H9 (cell line): ENCODE measurements at regions not wholly inside any gene's neighbourhood (a gene's known extent, or its start where the extent isn't known, plus 50 kb on each side); places are given as distances from the start of the nearest gene placed in this dataset.

Experiments
- DNase-seq: peaks from one replicate; pipeline ENCODE4 v3.0.0-alpha.2; 2017
- H2AFZ ChIP-seq: one replicate; pipeline ENCODE4 v1.6.1; 2013; ENCODE audit warnings: mild to moderate bottlenecking, low read length, control low read depth, moderate library complexity
- H2AK5ac ChIP-seq: 2 replicates; pipeline ENCODE4 v1.6.1; 2013; ENCODE audit warnings: low read length, control low read depth, mixed read lengths; ENCODE audit not compliant: insufficient read length
- H2BK120ac ChIP-seq: one replicate; pipeline ENCODE4 v1.6.1; 2013; ENCODE audit warnings: low read depth, mild to moderate bottlenecking, low read length, control low read depth, inconsistent platforms; ENCODE audit not compliant: poor library complexity, severe bottlenecking
- H2BK12ac ChIP-seq: 2 replicates; pipeline ENCODE4 v1.6.1; 2013; ENCODE audit warnings: low read length, control low read depth, mixed read lengths, low read depth; ENCODE audit not compliant: insufficient read length
- H2BK15ac ChIP-seq: 2 replicates; pipeline ENCODE4 v1.6.1; 2013; ENCODE audit warnings: low read depth, low read length, control low read depth
- H2BK20ac ChIP-seq: one replicate; pipeline ENCODE4 v1.6.1; 2013; ENCODE audit warnings: low read depth, mild to moderate bottlenecking, low read length, control low read depth, inconsistent platforms; ENCODE audit not compliant: poor library complexity, severe bottlenecking
- H2BK5ac ChIP-seq: 2 replicates; pipeline ENCODE4 v1.6.1; 2013; ENCODE audit warnings: low read length, control low read depth, mixed read lengths; ENCODE audit not compliant: insufficient read length
- H3K14ac ChIP-seq: 2 replicates; pipeline ENCODE4 v1.6.1; 2013; ENCODE audit warnings: low read length, control low read depth; ENCODE audit not compliant: insufficient read depth
- H3K18ac ChIP-seq: 2 replicates; pipeline ENCODE4 v1.6.1; 2013; ENCODE audit warnings: low read depth, mild to moderate bottlenecking, mixed read lengths, low read length, control low read depth; ENCODE audit not compliant: insufficient read length
- H3K23ac ChIP-seq: 2 replicates; pipeline ENCODE4 v1.6.1; 2013; ENCODE audit warnings: low read length, control low read depth, mixed read lengths, low read depth; ENCODE audit not compliant: insufficient read length
- H3K23me2 ChIP-seq: 2 replicates; pipeline ENCODE4 v1.6.1; 2013; ENCODE audit warnings: low read depth, mild to moderate bottlenecking, mixed read lengths, low read length, control low read depth; ENCODE audit not compliant: insufficient read length, poor library complexity, severe bottlenecking
- H3K27ac ChIP-seq: 2 replicates; pipeline ENCODE4 v1.5.1; 2013; ENCODE audit warnings: low read length, control low read depth, mixed read lengths, low read depth; ENCODE audit not compliant: insufficient read length
- H3K27me3 ChIP-seq: 2 replicates; pipeline ENCODE4 v1.6.1; 2013; ENCODE audit warnings: low read length, control low read depth, inconsistent platforms; ENCODE audit not compliant: insufficient read depth
- H3K4ac ChIP-seq: 2 replicates; pipeline ENCODE4 v1.6.1; 2013; ENCODE audit warnings: low read depth, mild to moderate bottlenecking, control low read depth, inconsistent platforms, low read length, moderate library complexity
- H3K4me1 ChIP-seq: 2 replicates; pipeline ENCODE4 v1.6.1; 2013; ENCODE audit warnings: low read length, control low read depth, inconsistent platforms; ENCODE audit not compliant: insufficient read depth
- H3K4me2 ChIP-seq: 2 replicates; pipeline ENCODE4 v1.6.1; 2013; ENCODE audit warnings: low read length, control low read depth, mixed read lengths; ENCODE audit not compliant: insufficient read length, insufficient read depth
- H3K56ac ChIP-seq: 2 replicates; pipeline ENCODE4 v1.6.1; 2013; ENCODE audit warnings: low read depth, mild to moderate bottlenecking, mixed read lengths, low read length, control low read depth; ENCODE audit not compliant: insufficient read length
- H3K79me1 ChIP-seq: 2 replicates; pipeline ENCODE4 v1.6.1; 2013; ENCODE audit warnings: low read depth, mild to moderate bottlenecking, moderate library complexity, low read length, control low read depth, inconsistent platforms; ENCODE audit not compliant: insufficient read depth, poor library complexity, severe bottlenecking
- H3K79me2 ChIP-seq: 2 replicates; pipeline ENCODE4 v1.6.1; 2013; ENCODE audit warnings: low read length, control low read depth, inconsistent platforms; ENCODE audit not compliant: insufficient read depth
- H3K9ac ChIP-seq: 2 replicates; pipeline ENCODE4 v1.6.1; 2013; ENCODE audit warnings: low read length, control low read depth, mixed read lengths; ENCODE audit not compliant: insufficient read length; ENCODE audit errors: extremely low read depth
- H3K9me3 ChIP-seq: one replicate; pipeline ENCODE4 v1.6.1; 2013; ENCODE audit warnings: low read depth, low read length, inconsistent platforms; ENCODE audit not compliant: control insufficient read depth
- H3T11ph ChIP-seq: one replicate; pipeline ENCODE4 v1.6.1; 2013; ENCODE audit warnings: mild to moderate bottlenecking, low read length, control low read depth, inconsistent platforms
- H4K20me1 ChIP-seq: one replicate; pipeline ENCODE4 v1.6.1; 2013; ENCODE audit not compliant: control insufficient read depth, insufficient read length, insufficient read depth
- H4K5ac ChIP-seq: 2 replicates; pipeline ENCODE4 v1.6.1; 2013; ENCODE audit warnings: low read depth, mild to moderate bottlenecking, mixed read lengths, low read length, control low read depth; ENCODE audit not compliant: insufficient read length
- H4K8ac ChIP-seq: replicated peaks from 2 replicates; pipeline ENCODE4 v1.6.1; 2013; ENCODE audit warnings: low read length, control low read depth, mixed read lengths, low read depth; ENCODE audit not compliant: insufficient read length
- H4K91ac ChIP-seq: 2 replicates; pipeline ENCODE4 v1.6.1; 2013; ENCODE audit warnings: low read depth, mild to moderate bottlenecking, moderate library complexity, mixed read lengths, low read length, control low read depth; ENCODE audit not compliant: insufficient read length
- H3K27ac Mint-ChIP-seq, 3 experiments: 2 replicates in 2 of 3; 3 replicates in 1 of 3; pipeline ENCODE4 v1.8.0; 2020 to 2021; ENCODE audit warnings: mixed read lengths in 3 of 3, mild to moderate bottlenecking in 1 of 3, moderate library complexity in 1 of 3
- H3K27me3 Mint-ChIP-seq: 2 replicates; pipeline ENCODE4 v1.8.0; 2021; ENCODE audit warnings: low read depth, mild to moderate bottlenecking, moderate library complexity, mixed read lengths
- H3K36me3 Mint-ChIP-seq, 3 experiments: 2 replicates in 2 of 3; 3 replicates in 1 of 3; pipeline ENCODE4 v1.8.0; 2020 to 2021; ENCODE audit warnings: low read depth in 3 of 3, mixed read lengths in 3 of 3; ENCODE audit not compliant: insufficient read depth in 1 of 3
- H3K4me1 Mint-ChIP-seq, 2 experiments: 2 replicates each; pipeline ENCODE4 v1.8.0; 2020; ENCODE audit warnings: mixed read lengths in 2 of 2
- H3K4me3 Mint-ChIP-seq, 2 experiments: 2 replicates in 1 of 2; 3 replicates in 1 of 2; pipeline ENCODE4 v1.8.0; 2020 to 2021; ENCODE audit warnings: mild to moderate bottlenecking in 2 of 2, mixed read lengths in 2 of 2, moderate library complexity in 1 of 2
- H3K9me3 Mint-ChIP-seq, 2 experiments: 2 replicates in 1 of 2; 3 replicates in 1 of 2; pipeline ENCODE4 v1.8.0; 2020; ENCODE audit warnings: mild to moderate bottlenecking in 2 of 2, mixed read lengths in 2 of 2, moderate library complexity in 1 of 2
- CTCF ChIP-seq: fragments of 200-600 bp; sonication (generic); conservative IDR thresholded peaks from 3 replicates; pipeline ENCODE4 v1.8.0; 2021; ENCODE audit warnings: antibody characterized with exemption, mild to moderate bottlenecking
- WGBS: extraction: QIAGEN DNeasy Blood & Tissue Kit; methylation state at CpG from one replicate; pipeline ENCODE4 v1.1.7; 2013; ENCODE audit warnings: missing lambda C conversion rate, low lambda C conversion rate, mixed read lengths; ENCODE audit not compliant: insufficient read length; ENCODE audit errors: extremely low coverage; 5-methylcytosine and 5-hydroxymethylcytosine counted together

- Histone ChIP-seq H3K79me2 (no peaks in the 10 kb centered on the region), H3K23ac (no peak overlapping the region), H4K8ac (no peak overlapping the region), H2AK5ac (no peak overlapping the region), H3K4ac (no peak overlapping the region), H2AFZ (no peak overlapping the region), H2BK20ac (no peak overlapping the region), H3K23me2 (no peaks in the 10 kb centered on the region), H4K20me1 (no peaks in the 10 kb centered on the region), H2BK15ac (no peak overlapping the region), H3K27ac (no peak overlapping the region), H3K9me3 (no peaks in the 10 kb centered on the region), H3K4me2 (no peak overlapping the region), H3K14ac (no peak overlapping the region), H3T11ph (no peak overlapping the region), H3K56ac (no peak overlapping the region), H4K5ac (no peak overlapping the region), H2BK12ac (no peak overlapping the region), H2BK120ac (no peak overlapping the region), H3K9ac (no peak overlapping the region), H3K79me1 (no peaks in the 10 kb centered on the region), H2BK5ac (no peak overlapping the region), H3K27me3 (peaks cover 2% of the 10 kb centered on the region; the same call in 1 of the 2 replicates), H3K18ac (no peak overlapping the region), H3K4me1 (peaks cover 2% of the 10 kb centered on the region; the same call in 1 of the 2 replicates), H4K91ac (no peak overlapping the region)
- H3K4me1 Mint-ChIP-seq: peaks cover 21 to 30% of the 10 kb centered on the region in 2 experiments
- no peak overlapping the region for H3K4me3 Mint-ChIP-seq
- no peak for TF ChIP-seq CTCF
- no peak for DNase-seq
- WGBS: no CpG with 5 or more reads among the region's 1 CpG
- no peak overlapping the region for H3K27ac Mint-ChIP-seq
- peaks cover 6 to 17% of the 10 kb centered on the region in 2 experiments for H3K9me3 Mint-ChIP-seq
- peaks cover 12 to 17% (median 14%) of the 10 kb centered on the region in 3 experiments; a peak in 6 of 7 replicates for H3K36me3 Mint-ChIP-seq
- no peaks in the 10 kb centered on the region for H3K27me3 Mint-ChIP-seq
These were observed 188.3 kb upstream of the SLC38A2 start for GRCh38 chr12:46560874-46561273.
